ENCODE measurements at regions not wholly inside any gene's neighbourhood (a gene's known extent, or its start where the extent isn't known, plus 50 kb on each side); places are given as distances from the start of the nearest gene placed in this dataset.

DNA sequence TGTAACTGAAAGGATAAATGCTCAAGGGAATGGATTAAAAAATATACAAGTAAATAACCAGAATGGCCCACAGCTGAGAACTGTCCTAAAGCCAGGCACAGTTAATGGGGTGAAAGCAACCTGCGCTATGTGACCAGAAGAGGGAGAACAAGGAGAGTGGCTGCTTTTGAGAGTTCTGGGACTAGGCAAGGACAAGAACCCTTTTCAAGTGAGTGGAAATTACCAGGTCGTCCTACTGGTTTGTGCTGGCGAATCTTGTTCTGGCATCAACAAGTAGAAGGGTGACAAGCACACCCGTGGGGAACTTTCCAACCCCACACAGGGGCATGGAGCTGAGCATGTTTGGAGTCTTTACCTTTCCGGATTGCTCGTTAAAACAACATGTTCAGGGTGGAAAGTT is 82.8 kb downstream of the TMEM17 start:
- Histone ChIP-seq H3K36me3 (replicated peaks in 1 of 2; ENCODE audit: control extremely low read depth in 1 of 2, control insufficient read depth in 1 of 2, extremely low read depth in 1 of 2, insufficient read depth in 2 of 2, low read length in 1 of 2) (no peaks in the 10 kb centered on the region), H2AFZ (ENCODE audit: insufficient read depth, low read depth, low read length, poor library complexity, severe bottlenecking) (no peak overlapping the region)
- CTCF ChIA-PET, result no interaction called here

DNA sequence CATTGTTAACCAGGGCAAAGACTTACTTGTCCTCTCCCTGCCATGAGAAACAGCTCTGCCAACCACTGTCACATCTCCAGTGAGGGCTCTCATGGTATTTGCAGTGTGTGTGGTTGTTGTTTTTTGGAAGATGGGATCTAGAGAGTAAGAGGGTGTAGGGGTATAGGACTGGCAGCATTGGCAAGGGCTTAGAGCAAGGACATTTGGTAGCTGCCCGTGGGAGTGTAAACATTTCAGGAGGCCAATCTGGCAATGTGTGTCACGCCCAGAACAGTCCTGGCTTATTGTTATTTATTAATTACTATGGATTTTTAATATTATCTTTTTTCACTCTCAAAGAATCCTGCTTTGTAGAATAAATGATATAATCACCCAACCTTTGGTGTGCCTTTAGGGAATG is 90.5 kb downstream of the TMEM17 start:
- CTCF ChIA-PET, result interaction anchor here (1.4 to 6.9 kb wide), 2 partner anchors 8 to 420 kb away, joined by 3 to 105 read pairs; no protein-coding TSS in a partner anchor

More for the DNA sequence above, 82.8 kb downstream of the TMEM17 start:
- H3K4me1 Mint-ChIP-seq, result no peaks in the 10 kb centered on the region
- peaks cover 0 to 5% (median 0%) of the 10 kb centered on the region in 3 donors for H3K9me3 ChIP-seq (ENCODE audit: control extremely low read depth in 1 of 3, control insufficient read depth in 2 of 3, insufficient read depth in 1 of 3, low read length in 2 of 3)
- no peaks in the 10 kb centered on the region for H3K79me2 ChIP-seq (ENCODE audit: control insufficient read depth, insufficient read depth, low read length)
- POLR2A ChIA-PET, result interaction anchor here (0.7 kb wide), 1 partner anchor 21 kb away, joined by 3 read pairs; no protein-coding TSS in a partner anchor
- no peak overlapping the region for H3K27ac Mint-ChIP-seq
- peaks cover 3% of the 10 kb centered on the region for H3K27me3 Mint-ChIP-seq
- no peak overlapping the region for H3K27ac ChIP-seq (ENCODE audit: low read length in 2 of 2)
- no peaks in the 10 kb centered on the region for H3K27me3 ChIP-seq (replicated peaks in 1 of 4; ENCODE audit: control extremely low read depth in 1 of 4, control insufficient read depth in 3 of 4, insufficient read depth in 4 of 4, low read length in 3 of 4)
- no peak overlapping the region for H3K9ac ChIP-seq (ENCODE audit: low read length)
- no peaks in the 10 kb centered on the region for H4K20me1 ChIP-seq (ENCODE audit: control insufficient read depth, insufficient read depth, low read length, poor library complexity, severe bottlenecking)
- H3K9me3 Mint-ChIP-seq (ENCODE audit: insufficient read depth), result peaks cover 2% of the 10 kb centered on the region
- H3K4me3 ChIP-seq (ENCODE audit: control extremely low read depth in 1 of 5, extremely low read depth in 1 of 5, insufficient read depth in 1 of 5, low read depth in 2 of 5, low read length in 4 of 5), result no peak overlapping the region
- 100% methylated on average over 1 of the region's 6 CpGs for WGBS (ENCODE audit: insufficient coverage)
- TF ChIP-seq, protein P1, sequence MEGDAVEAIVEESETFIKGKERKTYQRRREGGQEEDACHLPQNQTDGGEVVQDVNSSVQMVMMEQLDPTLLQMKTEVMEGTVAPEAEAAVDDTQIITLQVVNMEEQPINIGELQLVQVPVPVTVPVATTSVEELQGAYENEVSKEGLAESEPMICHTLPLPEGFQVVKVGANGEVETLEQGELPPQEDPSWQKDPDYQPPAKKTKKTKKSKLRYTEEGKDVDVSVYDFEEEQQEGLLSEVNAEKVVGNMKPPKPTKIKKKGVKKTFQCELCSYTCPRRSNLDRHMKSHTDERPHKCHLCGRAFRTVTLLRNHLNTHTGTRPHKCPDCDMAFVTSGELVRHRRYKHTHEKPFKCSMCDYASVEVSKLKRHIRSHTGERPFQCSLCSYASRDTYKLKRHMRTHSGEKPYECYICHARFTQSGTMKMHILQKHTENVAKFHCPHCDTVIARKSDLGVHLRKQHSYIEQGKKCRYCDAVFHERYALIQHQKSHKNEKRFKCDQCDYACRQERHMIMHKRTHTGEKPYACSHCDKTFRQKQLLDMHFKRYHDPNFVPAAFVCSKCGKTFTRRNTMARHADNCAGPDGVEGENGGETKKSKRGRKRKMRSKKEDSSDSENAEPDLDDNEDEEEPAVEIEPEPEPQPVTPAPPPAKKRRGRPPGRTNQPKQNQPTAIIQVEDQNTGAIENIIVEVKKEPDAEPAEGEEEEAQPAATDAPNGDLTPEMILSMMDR (IDR thresholded peaks at IDR 0.05), result no peak
- TF ChIP-seq EZH2 (IDR thresholded peaks at IDR 0.05; ENCODE audit: borderline replicate concordance, insufficient read depth, low read depth, low read length, poor library complexity, severe bottlenecking), result no peak
- H3K4me2 ChIP-seq (replicated peaks; ENCODE audit: low read depth, low read length, poor library complexity, severe bottlenecking), result no peak overlapping the region
- DNase-seq, result no peak
- H3K4me1 ChIP-seq (ENCODE audit: control insufficient read depth in 2 of 2, insufficient read depth in 2 of 2, low read length in 2 of 2), result no peaks in the 10 kb centered on the region
- H3K4me3 Mint-ChIP-seq, result no peak overlapping the region
- ATAC-seq (ENCODE audit: low read depth), result no peak
- intact Hi-C loops (cut with micrococcal nuclease), result no loop called here

More for the DNA sequence above, 90.5 kb downstream of the TMEM17 start:
- Histone ChIP-seq H3K9ac (ENCODE audit: low read length) (no peak overlapping the region), H3K79me2 (ENCODE audit: control insufficient read depth, insufficient read depth, low read length) (no peaks in the 10 kb centered on the region), H3K4me1 (ENCODE audit: control insufficient read depth in 2 of 2, insufficient read depth in 2 of 2, low read length in 2 of 2) (peaks cover 8 to 17% of the 10 kb centered on the region in 2 donors), H3K36me3 (replicated peaks in 1 of 2; ENCODE audit: control extremely low read depth in 1 of 2, control insufficient read depth in 1 of 2, extremely low read depth in 1 of 2, insufficient read depth in 2 of 2, low read length in 1 of 2) (no peaks in the 10 kb centered on the region), H3K27ac (ENCODE audit: low read length in 2 of 2) (no peak overlapping the region), H3K9me3 (ENCODE audit: control extremely low read depth in 1 of 3, control insufficient read depth in 2 of 3, insufficient read depth in 1 of 3, low read length in 2 of 3) (peaks cover 0 to 5% (median 0%) of the 10 kb centered on the region in 3 donors), H3K4me3 (ENCODE audit: control extremely low read depth in 1 of 5, extremely low read depth in 1 of 5, insufficient read depth in 1 of 5, low read depth in 2 of 5, low read length in 4 of 5) (no peak overlapping the region), H4K20me1 (ENCODE audit: control insufficient read depth, insufficient read depth, low read length, poor library complexity, severe bottlenecking) (no peaks in the 10 kb centered on the region), H3K4me2 (replicated peaks; ENCODE audit: low read depth, low read length, poor library complexity, severe bottlenecking) (peak overlapping the region; percentile 51), H3K27me3 (replicated peaks in 1 of 4; ENCODE audit: control extremely low read depth in 1 of 4, control insufficient read depth in 3 of 4, insufficient read depth in 4 of 4, low read length in 3 of 4) (no peaks in the 10 kb centered on the region), H2AFZ (ENCODE audit: insufficient read depth, low read depth, low read length, poor library complexity, severe bottlenecking) (no peak overlapping the region)
- TF ChIP-seq EZH2 (IDR thresholded peaks at IDR 0.05; ENCODE audit: borderline replicate concordance, insufficient read depth, low read depth, low read length, poor library complexity, severe bottlenecking), result no peak
- TF ChIP-seq, protein P1 (IDR thresholded peaks at IDR 0.05), result no peak
- intact Hi-C loops (cut with micrococcal nuclease), result no loop called here
- no peak overlapping the region for H3K4me3 Mint-ChIP-seq
- H3K27ac Mint-ChIP-seq, result no peak overlapping the region
- peaks cover 6% of the 10 kb centered on the region for H3K4me1 Mint-ChIP-seq
- no peak for ATAC-seq (ENCODE audit: low read depth)
- POLR2A ChIA-PET, result no interaction called here
- DNase-seq, result no peak
- no CpG with 5 or more reads among the region's 2 CpGs for WGBS (ENCODE audit: insufficient coverage)
- peaks cover 3% of the 10 kb centered on the region for H3K27me3 Mint-ChIP-seq
- H3K9me3 Mint-ChIP-seq (ENCODE audit: insufficient read depth), result peaks cover 1% of the 10 kb centered on the region

Data from B cell (primary cell).